Left ventricle myocardium inferior (tissue), 1 donor: ENCODE measurements at regions not wholly inside any gene's neighbourhood (a gene's known extent, or its start where the extent isn't known, plus 50 kb on each side); places are given as distances from the start of the nearest gene placed in this dataset.
A peak's percentile ranks its signal among the peaks of the same experiment; 100 is the strongest.
"Not testable (repeated sequence)": the region's sequence is repeated elsewhere in the genome, so short reads cannot be mapped to it uniquely, and the experiment has no call there.

ENCODE experiments used
- DNase-seq: peaks from one replicate; pipeline ENCODE4 v3.0.0-alpha.2; 2020
- H3K27ac ChIP-seq: fragments of 200-600 bp; replicated peaks from 2 replicates; pipeline ENCODE4 v1.8.0; 2021
- H3K27me3 ChIP-seq: fragments of 200-600 bp; 2 replicates; pipeline ENCODE4 v1.8.0; 2021; ENCODE audit warnings: low read depth
- H3K36me3 ChIP-seq: fragments of 200-600 bp; 2 replicates; pipeline ENCODE4 v1.8.0; 2021
- H3K4me1 ChIP-seq: fragments of 200-600 bp; 2 replicates; pipeline ENCODE4 v1.8.0; 2021
- H3K4me3 ChIP-seq: fragments of 200-600 bp; 2 replicates; pipeline ENCODE4 v1.8.0; 2021; ENCODE audit warnings: mild to moderate bottlenecking, moderate library complexity
- H3K9me3 ChIP-seq: fragments of 200-600 bp; replicated peaks from 2 replicates; pipeline ENCODE4 v1.8.0; 2021
- intact Hi-C: fragments of 100-400 bp; cut with micrococcal nuclease; formaldehyde crosslinking; loops from one replicate; pipeline ENCODE4 v1.11.0; 2022
- TF ChIP-seq, protein P1 (sequence below): fragments of 200-600 bp; IDR thresholded peaks from 2 replicates; pipeline ENCODE4 v1.8.0; 2021; ENCODE audit warnings: antibody characterized with exemption, mild to moderate bottlenecking, borderline replicate concordance
- donor health status: DM: no; HTN: yes; CAD: no; lungs with severe emphysema.

DNA sequence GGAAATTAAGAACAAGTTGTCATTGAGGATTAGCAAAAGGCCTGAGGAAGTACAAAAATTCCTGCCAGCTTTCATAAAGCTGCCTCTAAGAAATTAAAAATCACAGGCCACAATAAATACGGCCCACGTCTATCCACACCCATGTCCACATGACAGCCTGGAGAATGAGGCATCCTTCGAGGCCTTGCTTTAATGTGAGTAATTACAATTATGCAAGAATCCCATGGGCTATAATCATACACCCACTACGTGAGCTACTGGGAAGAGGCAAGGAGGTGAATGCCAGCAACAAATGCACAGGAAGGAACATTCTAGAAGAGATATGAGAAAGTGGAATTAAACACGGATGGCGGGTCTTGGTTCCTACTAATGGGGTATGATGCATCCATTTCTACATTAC is 65.4 kb upstream of the ZFHX3 start:
- intact Hi-C loops = no loop called here

DNA sequence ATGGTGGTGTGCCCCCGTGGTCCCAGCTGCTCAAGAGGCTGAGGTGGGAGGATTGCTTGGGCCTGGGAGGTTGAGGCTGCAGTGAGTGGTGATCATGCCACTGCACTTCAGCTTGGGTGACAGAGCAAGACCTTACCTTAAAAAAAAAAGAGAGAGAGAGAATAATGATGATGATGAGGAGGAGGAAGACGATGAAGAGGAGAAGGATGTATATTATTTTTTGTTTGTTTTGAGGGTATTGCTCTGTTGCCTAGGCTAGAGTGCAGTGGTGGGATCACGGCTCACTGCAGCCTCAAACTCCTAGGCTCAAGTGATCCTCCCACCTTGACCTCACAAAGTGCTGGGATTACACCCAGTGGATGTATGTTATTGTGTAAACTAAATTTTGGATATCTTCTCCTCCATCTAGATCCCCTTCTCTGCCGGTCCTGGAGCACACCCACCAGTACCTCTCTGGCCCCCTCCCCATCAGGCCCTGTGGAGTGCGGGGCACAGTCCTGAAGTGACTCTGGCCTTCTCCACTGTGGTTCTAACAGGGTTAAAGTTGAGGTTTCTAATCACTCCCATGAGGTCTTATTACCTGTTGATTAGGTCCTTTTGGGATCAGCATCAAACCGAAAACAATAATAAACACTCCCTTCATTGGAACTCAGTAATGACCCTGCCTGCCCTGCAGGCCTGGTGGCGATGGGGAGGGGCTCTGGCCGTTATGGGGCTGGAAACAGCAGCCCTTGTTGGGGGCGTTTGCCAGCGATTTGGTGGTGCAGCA is 60.5 kb upstream of the ZFHX3 start:
- Histone ChIP-seq H3K9me3 (no peaks in the 10 kb centered on the region), H3K27me3 (no peaks in the 10 kb centered on the region), H3K4me3 (no peak overlapping the region), H3K27ac (no peak overlapping the region), H3K36me3 (no peaks in the 10 kb centered on the region), H3K4me1 (no peaks in the 10 kb centered on the region)
- DNase-seq = no peak
- TF ChIP-seq, protein P1, sequence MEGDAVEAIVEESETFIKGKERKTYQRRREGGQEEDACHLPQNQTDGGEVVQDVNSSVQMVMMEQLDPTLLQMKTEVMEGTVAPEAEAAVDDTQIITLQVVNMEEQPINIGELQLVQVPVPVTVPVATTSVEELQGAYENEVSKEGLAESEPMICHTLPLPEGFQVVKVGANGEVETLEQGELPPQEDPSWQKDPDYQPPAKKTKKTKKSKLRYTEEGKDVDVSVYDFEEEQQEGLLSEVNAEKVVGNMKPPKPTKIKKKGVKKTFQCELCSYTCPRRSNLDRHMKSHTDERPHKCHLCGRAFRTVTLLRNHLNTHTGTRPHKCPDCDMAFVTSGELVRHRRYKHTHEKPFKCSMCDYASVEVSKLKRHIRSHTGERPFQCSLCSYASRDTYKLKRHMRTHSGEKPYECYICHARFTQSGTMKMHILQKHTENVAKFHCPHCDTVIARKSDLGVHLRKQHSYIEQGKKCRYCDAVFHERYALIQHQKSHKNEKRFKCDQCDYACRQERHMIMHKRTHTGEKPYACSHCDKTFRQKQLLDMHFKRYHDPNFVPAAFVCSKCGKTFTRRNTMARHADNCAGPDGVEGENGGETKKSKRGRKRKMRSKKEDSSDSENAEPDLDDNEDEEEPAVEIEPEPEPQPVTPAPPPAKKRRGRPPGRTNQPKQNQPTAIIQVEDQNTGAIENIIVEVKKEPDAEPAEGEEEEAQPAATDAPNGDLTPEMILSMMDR = no peak
- intact Hi-C loops = no loop called here

More for the DNA sequence above, 65.4 kb upstream of the ZFHX3 start:
- Histone ChIP-seq H3K36me3 (no peaks in the 10 kb centered on the region), H3K27me3 (no peaks in the 10 kb centered on the region), H3K9me3 (peaks cover 13% of the 10 kb centered on the region), H3K4me1 (no peaks in the 10 kb centered on the region), H3K27ac (peak overlapping the region; percentile 27), H3K4me3 (no peak overlapping the region)
- DNase-seq = no peak
- TF ChIP-seq, protein P1 = no peak

GRCh38 chr16:73107371-73107770 is 59.4 kb upstream of the ZFHX3 start:
- H3K27me3 ChIP-seq = no peaks in the 10 kb centered on the region
- H3K36me3 ChIP-seq = no peaks in the 10 kb centered on the region
- intact Hi-C loops = no loop called here
- TF ChIP-seq, protein P1 = no peak
- H3K27ac ChIP-seq = no peak overlapping the region
- no peak for DNase-seq
- H3K4me3 ChIP-seq = no peak overlapping the region
- H3K9me3 ChIP-seq = no peaks in the 10 kb centered on the region
- H3K4me1 ChIP-seq = no peaks in the 10 kb centered on the region

DNA sequence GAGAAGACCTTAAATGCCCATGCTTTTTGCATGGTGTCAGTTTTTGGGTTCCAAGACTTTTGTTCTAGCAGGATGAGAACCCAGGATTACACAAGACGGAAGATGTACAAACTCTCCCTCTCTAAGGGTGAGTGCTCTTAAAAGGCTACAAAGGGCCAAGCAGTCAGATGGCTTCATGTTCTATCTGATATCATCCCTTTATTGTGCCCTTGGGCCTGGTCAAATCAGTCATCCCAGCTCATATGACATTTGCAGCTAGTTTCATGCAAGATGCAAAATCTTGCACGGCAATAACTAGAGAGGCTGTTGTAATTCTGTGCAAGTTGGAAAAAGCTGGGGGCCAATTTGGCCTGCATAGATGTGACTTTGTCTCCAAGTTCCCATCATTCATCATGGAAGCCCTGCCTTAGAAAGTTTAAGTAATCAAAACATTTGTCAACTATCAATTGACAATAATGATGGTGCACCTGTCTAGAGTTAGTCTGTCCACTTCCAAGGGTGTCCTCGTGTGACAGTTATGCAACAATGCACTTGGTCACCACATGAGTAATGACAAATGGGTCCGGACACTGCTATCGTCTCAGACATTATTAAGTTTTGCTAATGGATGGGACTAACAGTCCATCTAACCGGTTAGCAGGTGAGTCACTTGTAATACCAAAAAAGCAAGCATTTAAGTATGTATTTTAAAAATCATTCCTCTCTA is 58.6 kb upstream of the ZFHX3 start:
- H3K4me3 ChIP-seq = no peak overlapping the region
- TF ChIP-seq, protein P1 = no peak

GRCh38 chr16:73101568-73101967 is 53.6 kb upstream of the ZFHX3 start:
- intact Hi-C loops = no loop called here
- TF ChIP-seq, protein P1 = no peak
- Histone ChIP-seq H3K4me3 (no peak overlapping the region), H3K27ac (no peak overlapping the region), H3K4me1 (no peaks in the 10 kb centered on the region), H3K36me3 (no peaks in the 10 kb centered on the region), H3K27me3 (no peaks in the 10 kb centered on the region), H3K9me3 (no peaks in the 10 kb centered on the region)
- no peak for DNase-seq

More for the DNA sequence above, 58.6 kb upstream of the ZFHX3 start:
- H3K9me3 ChIP-seq = no peaks in the 10 kb centered on the region
- H3K27me3 ChIP-seq = no peaks in the 10 kb centered on the region
- H3K27ac ChIP-seq = no peak overlapping the region
- intact Hi-C loops = no loop called here
- H3K4me1 ChIP-seq = no peaks in the 10 kb centered on the region
- no peak for DNase-seq
- no peaks in the 10 kb centered on the region for H3K36me3 ChIP-seq

DNA sequence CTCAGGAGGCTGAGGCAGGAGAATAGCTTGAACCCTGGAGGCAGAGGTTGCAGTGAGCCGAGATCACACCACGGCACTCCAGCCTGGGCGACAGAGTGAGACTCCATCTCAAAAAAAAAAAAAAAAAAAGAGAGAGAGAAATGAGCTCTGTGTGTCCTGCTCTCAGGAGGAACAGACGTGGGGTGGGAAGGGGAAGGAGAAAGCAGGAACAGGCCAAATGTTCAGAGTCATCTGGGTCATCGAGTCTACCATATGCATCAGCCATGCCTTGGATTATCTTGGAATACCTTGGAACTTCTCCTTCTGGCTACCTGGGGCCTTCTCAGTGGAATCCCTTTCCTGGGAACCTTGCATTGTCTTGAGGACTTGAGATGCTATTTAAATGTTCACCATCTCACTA is 51.7 kb upstream of the ZFHX3 start:
- H3K36me3 ChIP-seq, intact Hi-C loops, H3K27me3 ChIP-seq, H3K9me3 ChIP-seq, H3K4me1 ChIP-seq, H3K27ac ChIP-seq, H3K4me3 ChIP-seq, DNase-seq: not testable (repeated sequence)
